ENCODE measurements at regions not wholly inside any gene's neighbourhood (a gene's known extent, or its start where the extent isn't known, plus 50 kb on each side); places are given as distances from the start of the nearest gene placed in this dataset.

- no peak for DNase-seq (ENCODE audit: extremely low read depth, low read depth)
- TF ChIP-seq CTCF (IDR thresholded peaks at IDR 0.05; ENCODE audit: low read depth, low read length) = no peak
Measured at GRCh38 chr2:22995576-22995975, 389.4 kb upstream of the KLHL29 start.

- DNase-seq (ENCODE audit: extremely low read depth, low read depth) = no peak
- no peak for TF ChIP-seq CTCF (IDR thresholded peaks at IDR 0.05; ENCODE audit: low read depth, low read length)
Measured at GRCh38 chr2:22996911-22997310, 388.1 kb upstream of the KLHL29 start.

- no peak for TF ChIP-seq CTCF (IDR thresholded peaks at IDR 0.05; ENCODE audit: low read depth, low read length)
- no peak for DNase-seq (ENCODE audit: extremely low read depth, low read depth)
Measured at GRCh38 chr2:22998359-22998758, 386.6 kb upstream of the KLHL29 start.

GRCh38 chr2:22999951-23000350, 385.0 kb upstream of the KLHL29 start:
- TF ChIP-seq CTCF (IDR thresholded peaks at IDR 0.05; ENCODE audit: low read depth, low read length) = no peak
- no peak for DNase-seq (ENCODE audit: extremely low read depth, low read depth)

GRCh38 chr2:23002234-23002633, 382.7 kb upstream of the KLHL29 start:
- TF ChIP-seq CTCF (IDR thresholded peaks at IDR 0.05; ENCODE audit: low read depth, low read length) = no peak
- no peak for DNase-seq (ENCODE audit: extremely low read depth, low read depth)

GRCh38 chr2:23005469-23005868, 379.5 kb upstream of the KLHL29 start:
- no peak for DNase-seq (ENCODE audit: extremely low read depth, low read depth)
- no peak for TF ChIP-seq CTCF (IDR thresholded peaks at IDR 0.05; ENCODE audit: low read depth, low read length)

- no peak for DNase-seq (ENCODE audit: extremely low read depth, low read depth)
- TF ChIP-seq CTCF (IDR thresholded peaks at IDR 0.05; ENCODE audit: low read depth, low read length) = no peak
Measured at GRCh38 chr2:23007631-23008235, 377.2 kb upstream of the KLHL29 start.
